Vagina (tissue), 2 donors: ENCODE measurements at regions not wholly inside any gene's neighbourhood (a gene's known extent, or its start where the extent isn't known, plus 50 kb on each side); places are given as distances from the start of the nearest gene placed in this dataset.

Source experiments
- POLR2AphosphoS5 ChIP-seq, 2 donors: sonication (generic); formaldehyde crosslinking; IDR thresholded peaks; one replicate each; pipeline ENCODE4 v1.9.0; 2017; ENCODE audit warnings: antibody characterized with exemption in 2 of 2, mild to moderate bottlenecking in 2 of 2, low read depth in 1 of 2; ENCODE audit not compliant: insufficient read depth in 1 of 2
- TF ChIP-seq, protein P1 (sequence below), 3 experiments: fragments of 450-650 bp in 2 of 3; fragments of 200-600 bp in 1 of 3; sonication (generic) in 1 of 3; IDR thresholded peaks; one replicate each; pipeline ENCODE4 v1.5.1; 2017 to 2019; ENCODE audit warnings: antibody characterized with exemption in 3 of 3, mild to moderate bottlenecking in 2 of 3, moderate library complexity in 2 of 3

- TF ChIP-seq POLR2AphosphoS5 (IDR thresholded peaks at IDR 0.05; ENCODE audit: insufficient read depth in 1 of 2, low read depth in 1 of 2), result no peak
- TF ChIP-seq, protein P1, sequence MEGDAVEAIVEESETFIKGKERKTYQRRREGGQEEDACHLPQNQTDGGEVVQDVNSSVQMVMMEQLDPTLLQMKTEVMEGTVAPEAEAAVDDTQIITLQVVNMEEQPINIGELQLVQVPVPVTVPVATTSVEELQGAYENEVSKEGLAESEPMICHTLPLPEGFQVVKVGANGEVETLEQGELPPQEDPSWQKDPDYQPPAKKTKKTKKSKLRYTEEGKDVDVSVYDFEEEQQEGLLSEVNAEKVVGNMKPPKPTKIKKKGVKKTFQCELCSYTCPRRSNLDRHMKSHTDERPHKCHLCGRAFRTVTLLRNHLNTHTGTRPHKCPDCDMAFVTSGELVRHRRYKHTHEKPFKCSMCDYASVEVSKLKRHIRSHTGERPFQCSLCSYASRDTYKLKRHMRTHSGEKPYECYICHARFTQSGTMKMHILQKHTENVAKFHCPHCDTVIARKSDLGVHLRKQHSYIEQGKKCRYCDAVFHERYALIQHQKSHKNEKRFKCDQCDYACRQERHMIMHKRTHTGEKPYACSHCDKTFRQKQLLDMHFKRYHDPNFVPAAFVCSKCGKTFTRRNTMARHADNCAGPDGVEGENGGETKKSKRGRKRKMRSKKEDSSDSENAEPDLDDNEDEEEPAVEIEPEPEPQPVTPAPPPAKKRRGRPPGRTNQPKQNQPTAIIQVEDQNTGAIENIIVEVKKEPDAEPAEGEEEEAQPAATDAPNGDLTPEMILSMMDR (IDR thresholded peaks at IDR 0.05), result no peak
Measured at GRCh38 chr9:126057121-126057825, 269.4 kb upstream of the MVB12B start.
